GM18505 (cell line): ENCODE measurements at regions not wholly inside any gene's neighbourhood (a gene's known extent, or its start where the extent isn't known, plus 50 kb on each side); places are given as distances from the start of the nearest gene placed in this dataset.
"Not testable (repeated sequence)": the region's sequence is repeated elsewhere in the genome, so short reads cannot be mapped to it uniquely, and the experiment has no call there.

ENCODE experiments used
- ATAC-seq: cut with Tn5 transposase; IDR thresholded peaks from one replicate; pipeline ENCODE4 v1.9.1; 2021; ENCODE audit not compliant: unreplicated experiment
- POLR2A ChIP-seq: IDR thresholded peaks from 4 replicates; pipeline ENCODE4 v1.6.1; 2011; ENCODE audit warnings: borderline replicate concordance; ENCODE audit not compliant: insufficient read depth, insufficient read length; ENCODE audit errors: extremely low read depth

- ATAC-seq: no peak
- TF ChIP-seq POLR2A: no peak
Observed at GRCh38 chr6:2360716-2361115, 115.3 kb upstream of the GMDS start.

- no peak for TF ChIP-seq POLR2A
- ATAC-seq: no peak
Observed at GRCh38 chr6:2360126-2360525, 114.7 kb upstream of the GMDS start.

GRCh38 chr6:2355150-2355549 is 109.7 kb upstream of the GMDS start:
- no peak for TF ChIP-seq POLR2A
- no peak for ATAC-seq

- no peak for TF ChIP-seq POLR2A
- ATAC-seq: no peak
Observed at GRCh38 chr6:2354138-2354491, 108.7 kb upstream of the GMDS start.

GRCh38 chr6:2353412-2354137 is 108.2 kb upstream of the GMDS start:
- no peak for ATAC-seq
- no peak for TF ChIP-seq POLR2A

- no peak for TF ChIP-seq POLR2A
- ATAC-seq: no peak
Observed at GRCh38 chr6:2351807-2352431, 106.5 kb upstream of the GMDS start.

- no peak for ATAC-seq
- no peak for TF ChIP-seq POLR2A
Observed at GRCh38 chr6:2351090-2351489, 105.7 kb upstream of the GMDS start.

- ATAC-seq: no peak
- TF ChIP-seq POLR2A: no peak
Observed at GRCh38 chr6:2346078-2346477, 100.7 kb upstream of the GMDS start.

GRCh38 chr6:2344319-2344905 is 99.0 kb upstream of the GMDS start:
- ATAC-seq: no peak
- no peak for TF ChIP-seq POLR2A

GRCh38 chr6:2327591-2327990 is 82.2 kb upstream of the GMDS start:
- ATAC-seq: no peak
- TF ChIP-seq POLR2A: no peak

GRCh38 chr6:2324166-2324953 is 79.0 kb upstream of the GMDS start:
- no peak for TF ChIP-seq POLR2A
- no peak for ATAC-seq

- not testable (repeated sequence) for ATAC-seq
Observed at GRCh38 chr6:2317498-2317897, 72.1 kb upstream of the GMDS start.

GRCh38 chr6:2314641-2315040 is 69.2 kb upstream of the GMDS start:
- TF ChIP-seq POLR2A: no peak
- no peak for ATAC-seq

GRCh38 chr6:2310042-2310441 is 64.6 kb upstream of the GMDS start:
- no peak for ATAC-seq
- no peak for TF ChIP-seq POLR2A
